Erythroblast (primary cell): ENCODE measurements at regions not wholly inside any gene's neighbourhood (a gene's known extent, or its start where the extent isn't known, plus 50 kb on each side); places are given as distances from the start of the nearest gene placed in this dataset.

ENCODE experiments used
- GATA1 ChIP-seq: IDR thresholded peaks from 2 replicates; pipeline ENCODE4 v1.6.1; 2011; ENCODE audit warnings: low read depth, mild to moderate bottlenecking, control low read depth, low read length, moderate library complexity
- POLR2A ChIP-seq: IDR thresholded peaks from 2 replicates; pipeline ENCODE4 v1.6.1; 2011; ENCODE audit warnings: mild to moderate bottlenecking, low read length

DNA sequence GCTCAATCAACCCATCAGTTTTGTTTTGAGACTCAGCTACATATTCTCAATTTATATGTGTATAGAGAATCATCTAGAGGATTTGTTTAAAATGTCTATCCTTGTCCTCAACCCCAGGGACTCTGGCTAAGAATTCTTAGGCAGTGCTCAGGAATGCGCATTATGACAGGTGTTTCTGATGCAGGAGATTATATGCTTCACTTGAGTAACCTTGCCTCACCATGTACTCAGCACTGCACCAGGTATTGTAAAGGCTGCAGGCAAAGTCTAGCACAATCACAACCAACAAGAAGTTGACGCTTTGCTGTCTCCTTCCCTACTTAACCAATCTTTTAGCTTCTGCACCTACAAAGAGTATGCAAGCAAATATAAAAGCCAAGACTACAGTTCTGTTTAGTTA lies 79.6 kb downstream of the LACC1 start:
- TF ChIP-seq POLR2A (no peak), GATA1 (no peak)
